ENCODE measurements at regions not wholly inside any gene's neighbourhood (a gene's known extent, or its start where the extent isn't known, plus 50 kb on each side); places are given as distances from the start of the nearest gene placed in this dataset.
"Not testable (repeated sequence)": the region's sequence is repeated elsewhere in the genome, so short reads cannot be mapped to it uniquely, and the experiment has no call there.

DNA sequence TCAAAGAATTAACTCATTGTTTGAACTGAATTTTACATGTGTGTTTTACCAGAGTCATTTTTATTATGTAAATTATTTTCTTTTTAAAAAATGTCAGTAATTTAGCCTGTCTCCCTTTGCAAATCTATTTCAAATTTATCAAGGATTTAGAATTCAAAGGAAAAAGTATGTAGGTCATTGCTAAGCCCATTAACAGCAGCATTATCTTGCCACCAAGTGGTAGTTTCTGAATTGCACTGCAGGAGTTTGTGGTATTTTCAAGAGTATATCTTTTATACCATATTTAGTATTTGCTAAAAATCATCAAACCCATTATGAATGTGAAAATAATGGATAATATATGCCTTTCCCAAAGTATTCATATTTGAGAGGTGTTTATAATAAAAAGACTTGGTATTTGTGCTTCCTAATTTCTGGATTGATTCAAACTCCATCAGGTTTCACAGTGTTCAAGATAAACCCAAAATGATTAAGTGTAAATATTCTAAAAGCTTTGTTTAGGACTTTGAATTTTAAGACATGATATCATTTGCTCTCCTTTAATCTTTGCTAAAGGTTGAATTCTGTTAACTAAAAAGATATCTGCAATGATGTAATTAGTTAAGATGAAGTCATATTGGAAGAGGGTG, 711.4 kb downstream of the FSCB start:
- DNase-seq = peak; percentile 19

DNA sequence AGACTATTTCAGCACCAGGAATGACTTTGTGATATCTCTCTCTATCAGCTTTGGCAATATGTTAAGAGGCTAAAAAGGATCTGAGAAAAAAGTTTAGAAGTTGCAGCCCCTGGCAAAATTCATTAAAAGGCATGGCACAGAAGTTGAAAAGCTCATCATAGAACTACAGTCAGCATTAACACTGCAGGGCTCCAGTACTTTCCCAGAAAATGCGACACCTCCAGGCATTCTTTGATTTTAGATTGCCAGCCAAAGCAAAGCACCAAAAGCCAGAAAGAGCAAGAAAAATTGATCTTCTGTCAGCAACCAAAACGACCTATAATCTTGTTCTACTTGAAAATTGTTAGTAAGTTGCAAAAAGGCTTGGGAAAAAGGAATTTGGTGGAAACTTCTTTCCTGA, 713.5 kb downstream of the FSCB start:
- DNase-seq = no peak

DNA sequence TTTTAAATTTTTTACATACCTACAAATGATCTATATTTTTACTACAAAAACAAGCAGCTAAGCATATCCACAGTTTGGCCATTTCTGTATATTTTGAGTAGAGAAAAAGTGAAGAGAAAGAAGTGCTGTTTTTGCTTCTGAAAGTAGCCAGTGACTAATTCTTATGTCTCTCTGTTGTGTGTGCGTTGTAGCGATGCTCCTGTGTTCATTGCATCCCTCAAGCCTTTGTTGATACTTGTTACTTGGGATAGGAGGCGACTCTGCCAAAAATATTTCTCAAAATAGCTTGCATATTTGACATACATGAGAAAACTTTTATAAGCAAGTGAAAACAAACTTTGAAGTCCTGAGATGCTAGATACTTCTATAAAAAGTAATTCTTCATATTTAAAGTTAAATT, 714.1 kb downstream of the FSCB start:
- DNase-seq = no peak

DNA sequence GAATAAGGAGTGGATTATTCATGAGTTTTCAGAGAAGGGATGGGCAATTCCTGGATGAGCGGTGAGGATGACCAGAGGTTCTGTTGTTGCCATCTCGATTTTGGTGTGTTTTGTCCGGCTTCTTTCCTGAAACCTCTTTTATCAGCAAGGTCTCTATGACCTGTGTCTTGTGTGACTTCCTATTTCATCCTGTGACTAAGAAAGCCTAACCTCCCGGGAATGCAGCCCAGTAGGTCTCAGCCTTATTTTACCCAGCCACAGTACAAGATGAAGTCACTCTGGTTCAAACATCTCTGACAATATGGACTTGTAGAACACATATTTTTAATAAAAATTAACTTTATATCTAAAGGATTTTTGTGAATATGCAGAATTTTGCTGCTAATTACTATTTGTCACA, 716.4 kb downstream of the FSCB start:
- no peak for DNase-seq

DNA sequence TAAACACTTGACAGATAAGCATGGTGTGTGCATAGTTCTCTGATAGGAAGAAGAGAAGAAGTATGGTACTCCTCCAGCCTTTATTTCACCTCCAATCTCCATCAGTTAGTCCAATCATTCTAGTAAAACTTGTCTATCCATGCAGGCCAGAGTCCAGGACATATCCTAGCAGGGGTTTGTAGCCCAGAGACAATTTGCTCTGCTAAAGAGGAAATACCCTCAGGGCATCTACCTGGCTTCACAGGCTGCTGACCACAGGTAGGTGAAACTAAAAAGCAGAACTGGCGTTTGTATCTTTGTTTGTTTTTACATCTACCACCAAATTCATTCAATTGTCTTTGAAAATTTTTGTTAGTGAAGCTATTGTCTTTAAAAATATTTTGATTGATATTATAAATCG, 717.6 kb downstream of the FSCB start:
- no peak for DNase-seq

DNA sequence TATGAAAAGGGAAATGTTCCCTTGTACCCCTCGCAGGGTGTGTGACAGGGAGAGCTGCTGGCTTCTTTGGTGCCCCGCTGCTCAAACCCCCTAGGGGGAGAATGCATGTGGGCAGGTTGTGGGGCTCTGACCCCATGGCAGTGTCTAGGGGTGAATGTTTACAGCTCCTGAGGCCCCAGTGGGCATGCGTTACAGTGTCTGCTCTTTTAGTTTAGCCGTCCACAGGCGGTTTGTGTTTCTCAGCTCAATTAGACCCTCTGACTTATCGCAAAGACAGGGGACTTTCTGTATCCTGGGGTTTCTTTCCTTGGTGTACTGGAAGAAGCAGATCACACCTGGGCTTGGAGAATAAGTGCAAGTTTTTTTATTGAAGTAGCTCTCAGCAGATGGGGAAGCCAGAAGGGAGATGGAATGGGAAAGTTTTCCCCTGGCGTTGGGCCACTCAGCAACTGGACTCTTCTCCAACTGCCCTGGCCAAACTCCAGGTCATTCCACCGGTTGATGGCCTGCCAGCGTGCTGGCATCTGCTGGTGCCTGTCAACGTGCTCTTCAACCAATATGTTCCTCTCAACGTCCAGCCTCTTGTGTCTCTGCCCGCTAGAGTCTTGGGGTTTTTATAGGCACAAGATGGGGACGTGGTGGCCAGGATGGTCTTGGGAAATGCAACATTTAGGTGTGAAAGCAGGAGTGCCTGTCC, 720.9 kb downstream of the FSCB start:
- DNase-seq = no peak

DNA sequence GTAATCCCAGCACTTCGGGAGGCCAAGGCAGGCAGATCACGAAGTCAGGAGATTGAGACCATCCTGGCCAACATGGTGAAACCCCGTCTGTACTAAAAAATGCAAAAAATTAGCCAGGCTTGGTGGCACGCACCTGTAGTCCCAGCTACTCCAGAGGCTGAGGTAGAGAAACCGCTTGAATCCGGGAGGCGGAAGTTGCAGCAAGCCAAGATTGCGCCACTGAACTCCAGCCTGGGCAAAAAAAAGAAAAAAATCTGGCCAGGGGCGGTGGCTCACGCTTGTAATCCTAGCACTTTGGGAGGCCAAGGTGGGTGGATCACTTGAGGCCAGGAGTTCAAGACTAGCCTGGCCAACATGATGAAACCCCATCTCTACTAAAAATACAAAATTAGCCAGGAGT, 722.7 kb downstream of the FSCB start:
- not testable (repeated sequence) for DNase-seq

DNA sequence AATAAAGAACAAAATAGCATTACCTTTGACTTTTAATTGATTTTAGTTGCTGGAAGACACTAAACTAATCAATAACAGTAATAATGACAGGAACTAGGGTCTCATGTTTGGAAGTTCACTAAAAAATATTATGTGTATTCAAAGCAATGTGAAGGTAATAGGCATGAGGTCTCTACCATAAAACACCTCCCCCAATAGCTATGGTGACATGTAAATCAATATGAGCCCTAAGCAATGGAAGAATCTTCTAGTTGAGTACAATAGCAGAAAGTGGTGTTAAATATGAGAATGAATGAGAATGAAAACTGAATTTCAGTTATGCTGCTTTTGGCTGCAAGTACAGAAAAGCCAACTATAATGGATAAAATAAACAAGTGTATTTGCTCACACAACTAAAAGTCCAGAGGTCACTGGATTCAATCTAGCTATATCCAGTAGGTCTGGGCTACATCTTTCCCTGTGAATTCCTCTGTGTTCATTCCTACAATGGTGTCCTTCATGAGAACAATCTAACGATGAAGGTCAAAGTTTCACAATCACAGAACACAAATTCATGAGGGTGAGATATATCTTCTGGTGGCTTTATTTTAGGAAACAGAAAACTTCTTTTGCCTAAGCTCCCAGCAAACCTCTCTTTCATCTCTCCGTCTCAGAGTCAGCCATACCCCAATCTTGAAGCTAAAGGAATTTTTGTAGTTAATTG, 728.0 kb downstream of the FSCB start:
- no peak for DNase-seq

DNA sequence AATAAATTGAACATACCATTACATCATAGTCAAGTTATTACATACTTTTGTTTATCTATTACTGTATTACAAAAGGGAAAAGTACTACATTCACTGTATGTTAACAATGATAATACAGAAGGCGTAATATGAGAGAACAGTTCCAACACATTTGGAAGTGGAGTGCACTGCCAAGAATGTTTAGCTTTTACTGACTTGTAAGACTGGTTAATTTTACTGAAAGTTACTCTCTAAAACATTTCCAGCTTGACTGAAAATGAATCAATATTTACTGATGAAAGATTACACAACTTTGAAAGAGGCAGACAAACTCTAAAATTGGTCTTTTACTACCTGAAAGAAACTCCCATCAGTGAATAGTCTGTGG, 728.5 kb downstream of the FSCB start:
- DNase-seq = no peak

DNA sequence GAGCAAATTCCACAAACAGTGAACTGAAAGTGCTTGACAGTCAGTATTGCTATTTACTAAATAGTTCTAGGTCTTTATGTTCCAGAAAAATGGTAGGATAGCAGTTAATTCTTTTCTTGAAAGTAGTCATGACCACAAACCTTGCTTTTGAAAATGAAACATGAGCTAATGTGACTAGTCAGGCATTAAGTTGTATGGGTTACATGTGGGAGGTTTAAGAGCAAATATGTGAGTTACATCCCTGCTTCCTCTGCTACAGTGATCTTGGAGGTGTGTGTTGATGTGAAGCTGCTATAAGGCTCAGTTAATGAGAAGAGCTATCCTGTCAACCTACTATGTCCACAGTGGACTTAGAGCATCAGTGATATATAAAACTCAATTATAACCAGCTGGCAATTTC, 741.6 kb downstream of the FSCB start:
- DNase-seq = no peak

DNA sequence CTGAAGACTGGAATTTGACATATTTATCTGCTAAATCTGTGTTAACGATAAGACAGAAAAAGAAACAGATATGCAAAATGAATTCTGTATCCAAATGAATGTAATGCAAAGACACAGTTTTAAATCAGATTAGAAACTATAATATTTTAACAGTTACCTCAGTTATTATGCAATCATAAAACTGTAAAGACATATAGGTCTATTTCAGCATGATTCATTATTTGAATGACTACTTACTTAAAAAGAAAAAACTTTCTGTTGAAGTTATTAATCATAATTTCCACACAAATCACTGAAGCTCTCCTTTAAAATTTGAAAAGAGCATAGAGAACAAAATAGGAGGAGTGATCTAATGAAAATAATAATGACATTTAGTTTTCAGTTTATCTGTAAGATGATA, 742.6 kb downstream of the FSCB start:
- no peak for DNase-seq

DNA sequence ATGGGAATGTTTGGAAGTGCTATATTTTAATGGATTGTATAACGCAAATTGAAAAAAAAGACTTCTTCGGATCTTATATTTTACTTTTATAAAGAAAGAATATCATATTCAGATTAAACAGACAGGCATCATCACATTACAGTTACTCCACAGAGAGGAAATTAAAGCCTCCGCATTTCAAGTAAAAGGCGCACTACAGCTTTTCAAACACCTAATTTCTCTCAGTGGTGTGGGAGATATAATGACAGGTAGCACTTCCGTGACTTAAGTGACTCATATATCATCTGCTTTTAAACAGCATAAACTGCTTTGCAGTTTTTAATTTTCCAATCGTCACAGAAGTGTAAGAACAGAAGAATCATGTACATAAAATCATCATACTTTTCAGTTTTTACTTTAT, 751.4 kb downstream of the FSCB start:
- no peak for DNase-seq

DNA sequence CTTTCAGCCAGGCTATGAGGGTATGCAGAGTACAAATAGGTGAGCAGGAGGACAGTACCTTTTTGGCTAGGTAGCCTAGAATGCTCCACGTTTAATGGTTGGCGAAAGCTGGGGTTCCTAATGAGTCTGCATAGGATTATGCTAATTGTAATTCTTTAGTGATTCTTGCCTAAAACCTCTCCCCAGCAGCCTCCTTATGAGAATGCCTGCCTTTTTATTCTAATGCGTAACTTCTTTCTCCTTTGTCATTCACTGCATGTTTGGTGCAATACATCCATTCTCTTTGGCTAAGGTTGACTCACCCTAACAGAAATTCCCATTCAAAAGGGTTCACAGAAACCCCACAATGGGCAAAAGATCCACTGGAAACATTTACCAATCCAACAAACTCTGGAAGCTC, 752.2 kb downstream of the FSCB start:
- DNase-seq = no peak

DNA sequence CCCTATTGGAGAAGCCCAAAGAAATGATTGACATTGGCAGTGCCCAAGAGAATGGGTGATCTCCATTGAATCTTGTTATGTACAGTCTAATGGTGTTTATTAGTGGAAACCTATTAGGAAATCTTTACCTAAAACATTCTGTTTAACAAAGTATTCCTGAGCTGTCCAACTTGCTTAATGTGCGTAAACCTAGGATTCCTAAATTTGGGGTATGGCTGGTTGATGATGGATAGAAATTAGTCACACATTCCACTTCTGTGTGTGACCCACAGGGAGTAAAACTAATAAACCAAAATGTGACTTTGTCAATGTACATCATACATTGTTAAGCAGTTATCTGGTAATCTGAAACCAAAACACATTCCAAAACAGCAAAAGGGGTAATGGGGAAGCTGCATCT, 761.3 kb downstream of the FSCB start:
- no peak for DNase-seq

DNA sequence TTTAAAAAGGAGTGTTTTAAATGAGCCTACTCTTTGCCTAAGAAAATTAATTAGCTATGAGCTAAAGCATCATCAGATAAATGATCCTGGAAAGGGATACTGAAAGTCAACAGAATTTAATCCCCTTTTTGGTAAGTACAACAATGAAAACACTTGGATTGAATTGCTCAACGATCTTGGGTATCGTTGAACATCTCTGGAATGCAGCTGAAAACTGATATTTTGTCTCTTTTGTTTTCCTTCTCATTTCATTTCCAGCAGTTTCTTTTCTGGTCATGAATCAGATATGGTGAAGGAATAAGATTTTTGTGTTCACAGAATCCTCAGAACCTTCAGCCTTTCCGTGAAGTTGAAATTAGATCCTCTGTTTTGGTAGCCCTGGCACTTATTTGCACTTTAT, 771.2 kb downstream of the FSCB start:
- no peak for DNase-seq

DNA sequence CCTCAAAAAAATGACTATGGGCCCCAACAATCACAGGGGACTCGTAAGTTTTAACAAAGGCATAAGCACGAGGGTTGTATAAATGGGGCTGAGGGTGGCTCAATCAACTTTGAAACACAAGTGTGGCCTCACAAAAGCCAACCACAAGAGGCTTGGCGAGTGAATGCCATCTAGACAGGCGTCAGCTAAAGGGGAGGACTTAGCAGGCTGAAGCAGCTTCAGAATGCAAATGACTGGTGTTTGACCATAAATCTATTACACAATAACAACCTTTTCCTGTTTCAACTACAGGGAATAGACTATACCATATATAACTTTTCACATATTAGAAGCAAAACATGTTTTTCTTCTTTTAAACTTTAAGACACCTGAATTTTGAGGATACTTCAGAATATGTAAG, 777.9 kb downstream of the FSCB start:
- no peak for DNase-seq

DNA sequence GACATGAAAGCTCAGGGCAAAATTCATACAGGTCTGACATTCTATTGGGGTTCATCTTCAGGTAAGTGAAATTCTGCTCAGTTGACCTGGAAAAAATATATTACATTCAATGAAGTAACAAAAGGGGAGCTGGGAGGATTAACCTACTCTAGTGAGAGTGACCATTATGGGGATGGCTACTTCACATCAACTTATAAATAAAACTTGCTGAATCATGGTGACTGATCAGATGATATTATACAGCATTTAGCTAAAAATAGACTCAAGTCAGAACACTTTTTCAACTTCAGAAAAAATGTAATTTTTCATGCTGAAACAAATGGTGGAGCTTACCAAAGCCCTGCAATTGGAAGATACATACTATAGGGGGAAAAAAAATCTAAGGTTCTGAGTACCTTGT, 800.2 kb downstream of the FSCB start:
- DNase-seq = no peak

DNA sequence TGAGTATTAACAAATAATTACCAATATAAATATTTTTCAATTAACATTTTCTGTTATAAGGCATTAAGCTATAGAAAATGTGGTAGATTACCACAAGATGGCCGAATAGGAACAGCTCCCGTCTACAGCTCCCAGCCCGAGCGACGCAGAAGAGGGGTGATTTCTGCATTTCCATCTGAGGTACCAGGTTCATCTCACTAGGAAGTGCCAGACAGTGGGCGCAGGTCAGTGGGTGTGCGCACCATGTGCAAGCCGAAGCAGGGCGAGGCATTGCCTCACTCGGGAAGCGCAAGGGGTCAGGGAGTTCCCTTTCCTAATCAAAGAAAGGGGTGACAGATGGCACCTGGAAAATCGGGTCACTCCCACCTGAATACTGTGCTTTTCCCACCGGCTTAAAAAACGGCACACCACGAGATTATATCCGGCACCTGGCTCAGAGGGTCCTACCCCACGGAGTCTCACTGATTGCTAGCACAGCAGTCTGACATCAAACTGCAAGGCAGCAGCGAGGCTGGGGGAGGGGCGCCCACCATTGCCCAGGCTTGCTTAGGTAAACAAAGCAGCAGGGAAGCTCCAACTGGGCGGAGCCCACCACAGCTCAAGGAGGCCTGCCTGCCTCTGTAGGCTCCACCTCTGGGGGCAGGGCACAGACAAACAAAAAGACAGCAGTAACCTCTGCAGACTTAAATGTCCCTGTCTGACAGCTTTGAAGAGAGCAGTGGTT, 808.4 kb downstream of the FSCB start:
- DNase-seq = not testable (repeated sequence)

DNA sequence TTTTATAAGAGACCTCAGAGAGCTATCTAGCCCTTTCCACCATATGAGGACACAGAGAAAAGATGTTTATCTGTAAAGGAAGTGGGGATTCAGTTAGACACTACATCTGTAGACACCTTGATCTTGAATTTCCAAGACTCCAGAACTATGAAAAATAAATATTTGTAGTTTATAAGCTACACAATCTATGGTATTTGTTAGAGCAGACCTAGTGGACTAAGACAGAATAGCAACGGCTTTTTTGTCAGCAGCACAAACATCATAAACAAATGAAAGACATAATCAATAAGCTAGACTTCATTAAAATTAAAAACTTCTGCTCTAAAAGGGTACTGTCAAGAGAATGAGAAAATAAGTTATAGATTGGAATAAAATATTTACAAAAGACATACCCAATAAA, 810.1 kb downstream of the FSCB start:
- DNase-seq = no peak

DNA sequence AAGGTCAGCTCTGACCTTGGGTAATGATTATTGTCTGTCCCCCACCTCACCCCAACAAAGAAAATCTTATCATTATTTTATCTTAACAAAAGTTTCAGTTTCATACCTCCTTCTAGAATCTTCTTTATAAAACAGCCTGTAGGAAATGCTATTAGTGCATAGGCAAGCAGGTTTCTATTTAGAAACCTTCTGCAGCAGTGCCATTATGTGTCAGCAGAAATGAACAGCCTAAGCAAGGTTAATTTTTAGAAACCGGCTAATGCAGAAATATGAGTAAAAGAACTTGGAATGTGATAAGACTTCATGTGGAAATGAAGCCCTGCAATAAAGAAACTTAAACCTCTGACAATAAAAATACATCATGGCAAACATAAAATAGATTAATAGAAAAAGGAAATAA, 814.4 kb downstream of the FSCB start:
- no peak for DNase-seq

DNA sequence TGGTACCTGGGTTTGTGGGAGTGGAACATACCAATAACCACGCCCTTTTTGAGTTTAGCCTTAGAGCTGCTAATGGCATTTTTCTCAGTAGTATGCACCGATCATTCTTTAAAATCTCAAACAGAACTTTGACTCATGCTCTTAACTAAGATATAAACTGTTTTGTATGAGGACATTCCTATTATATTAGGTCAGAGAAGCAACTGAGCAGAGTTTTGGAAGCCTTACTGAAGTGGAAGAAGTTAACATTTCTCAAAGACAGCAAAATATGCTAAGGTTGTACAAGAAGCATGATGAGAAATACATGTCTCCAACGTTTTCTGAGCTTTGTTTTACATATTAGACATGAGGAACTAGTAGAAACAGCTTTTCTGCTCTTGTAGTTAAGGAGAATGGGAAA, 819.2 kb downstream of the FSCB start:
- DNase-seq = no peak

DNA sequence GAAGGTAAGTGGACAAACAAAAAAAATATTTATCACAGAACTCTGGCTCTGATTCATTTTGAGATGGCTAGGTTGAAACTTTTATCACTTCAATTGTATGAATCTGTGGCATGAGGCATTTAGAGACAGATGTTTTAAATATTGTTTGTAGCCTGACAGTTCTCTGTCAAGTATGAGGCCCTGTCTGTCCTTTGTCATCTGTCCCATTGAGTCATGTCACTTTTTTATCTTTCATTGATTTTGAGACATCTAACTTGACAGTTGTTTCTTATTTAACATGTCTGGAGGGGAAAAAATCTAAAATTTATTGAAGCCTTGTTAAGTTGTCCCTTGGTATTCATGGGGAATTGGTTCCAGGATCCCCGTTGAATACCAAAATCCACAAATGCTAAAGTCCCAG, 829.5 kb downstream of the FSCB start:
- DNase-seq = no peak

DNA sequence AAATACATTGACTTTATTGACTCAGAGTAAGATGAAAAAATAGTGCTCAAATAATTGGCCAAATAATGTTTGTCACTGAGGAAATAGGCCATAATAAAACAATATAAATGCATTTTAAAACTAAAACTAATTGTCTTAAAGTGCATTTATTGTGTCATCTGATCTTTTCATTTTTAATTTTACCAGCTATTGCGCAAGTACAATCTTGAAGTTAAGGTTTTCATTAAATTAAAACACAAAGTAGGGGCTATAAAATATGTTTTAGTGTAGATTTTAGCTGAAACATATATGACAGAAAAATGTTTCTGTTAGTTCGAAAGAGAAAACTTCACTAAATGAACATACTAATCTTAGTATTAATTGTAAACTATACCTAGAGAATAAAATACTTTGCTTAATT, 832.8 kb downstream of the FSCB start:
- DNase-seq = no peak

All from NCI-H1694 treated with DMSO at 0.1 percent for 48 hours (cell line).